ENCODE measurements at regions not wholly inside any gene's neighbourhood (a gene's known extent, or its start where the extent isn't known, plus 50 kb on each side); places are given as distances from the start of the nearest gene placed in this dataset.

GRCh38 chr21:38951095-38951730 is 145.5 kb downstream of the ETS2 start:
- no peak for DNase-seq
- no peaks in the 10 kb centered on the region for H3K79me2 ChIP-seq (ENCODE audit: low read length)
- H2AFZ ChIP-seq (ENCODE audit: low read length), result no peak overlapping the region
- H3K9me3 ChIP-seq (replicated peaks; ENCODE audit: insufficient read depth, low read length), result no peaks in the 10 kb centered on the region
- H3K27me3 ChIP-seq (replicated peaks; ENCODE audit: insufficient read depth, low read length), result peaks cover 6% of the 10 kb centered on the region; the same call in 1 of the 2 replicates
- H3K4me2 ChIP-seq (ENCODE audit: low read depth, low read length), result no peak overlapping the region
- no peak for TF ChIP-seq EZH2 (optimal IDR thresholded peaks at IDR 0.05; ENCODE audit: low read depth, low read length)
- no peak for TF ChIP-seq CTCF (IDR thresholded peaks at IDR 0.05; ENCODE audit: low read length)
- no peak for TF ChIP-seq EZH2phosphoT487 (IDR thresholded peaks at IDR 0.05; ENCODE audit: low read length)
- H3K27ac ChIP-seq (ENCODE audit: low read length), result no peak overlapping the region
- H4K20me1 ChIP-seq (ENCODE audit: insufficient read depth, low read length), result no peaks in the 10 kb centered on the region
- no peak overlapping the region for H3K4me3 ChIP-seq (ENCODE audit: low read length)
- H3K9ac ChIP-seq (ENCODE audit: low read length), result no peak overlapping the region
- no peaks in the 10 kb centered on the region for H3K36me3 ChIP-seq (replicated peaks; ENCODE audit: insufficient read depth, low read length)
- H3K4me1 ChIP-seq (ENCODE audit: low read length), result no peaks in the 10 kb centered on the region
- no peaks in the 10 kb centered on the region for H3F3A ChIP-seq (ENCODE audit: insufficient read depth, low read length)
- no peaks in the 10 kb centered on the region for H3K9me2 ChIP-seq (replicated peaks; ENCODE audit: insufficient read depth, low read length)

GRCh38 chr21:38950435-38951094 is 144.8 kb downstream of the ETS2 start:
- no peak overlapping the region for H3K9ac ChIP-seq (ENCODE audit: low read length)
- peaks cover 12% of the 10 kb centered on the region; the same call in 1 of the 2 replicates for H3K27me3 ChIP-seq (replicated peaks; ENCODE audit: insufficient read depth, low read length)
- TF ChIP-seq CTCF (IDR thresholded peaks at IDR 0.05; ENCODE audit: low read length) (no peak), EZH2phosphoT487 (IDR thresholded peaks at IDR 0.05; ENCODE audit: low read length) (no peak), EZH2 (optimal IDR thresholded peaks at IDR 0.05; ENCODE audit: low read depth, low read length) (no peak)
- no peaks in the 10 kb centered on the region for H4K20me1 ChIP-seq (ENCODE audit: insufficient read depth, low read length)
- no peak overlapping the region for H3K27ac ChIP-seq (ENCODE audit: low read length)
- no peaks in the 10 kb centered on the region for H3F3A ChIP-seq (ENCODE audit: insufficient read depth, low read length)
- no peaks in the 10 kb centered on the region for H3K9me3 ChIP-seq (replicated peaks; ENCODE audit: insufficient read depth, low read length)
- DNase-seq, result no peak
- H3K4me3 ChIP-seq (ENCODE audit: low read length), result no peak overlapping the region
- H3K9me2 ChIP-seq (replicated peaks; ENCODE audit: insufficient read depth, low read length), result no peaks in the 10 kb centered on the region
- H3K4me1 ChIP-seq (ENCODE audit: low read length), result no peaks in the 10 kb centered on the region
- H3K79me2 ChIP-seq (ENCODE audit: low read length), result no peaks in the 10 kb centered on the region
- no peaks in the 10 kb centered on the region for H3K36me3 ChIP-seq (replicated peaks; ENCODE audit: insufficient read depth, low read length)
- H3K4me2 ChIP-seq (ENCODE audit: low read depth, low read length), result no peak overlapping the region
- H2AFZ ChIP-seq (ENCODE audit: low read length), result no peak overlapping the region

GRCh38 chr21:38949070-38949380 is 143.3 kb downstream of the ETS2 start:
- no peak overlapping the region for H2AFZ ChIP-seq (ENCODE audit: low read length)
- H3F3A ChIP-seq (ENCODE audit: insufficient read depth, low read length), result no peaks in the 10 kb centered on the region
- H3K79me2 ChIP-seq (ENCODE audit: low read length), result no peaks in the 10 kb centered on the region
- TF ChIP-seq EZH2 (optimal IDR thresholded peaks at IDR 0.05; ENCODE audit: low read depth, low read length) (no peak), EZH2phosphoT487 (IDR thresholded peaks at IDR 0.05; ENCODE audit: low read length) (no peak), CTCF (IDR thresholded peaks at IDR 0.05; ENCODE audit: low read length) (no peak)
- H3K9ac ChIP-seq (ENCODE audit: low read length), result no peak overlapping the region
- no peak overlapping the region for H3K27ac ChIP-seq (ENCODE audit: low read length)
- H3K9me3 ChIP-seq (replicated peaks; ENCODE audit: insufficient read depth, low read length), result no peaks in the 10 kb centered on the region
- H3K4me1 ChIP-seq (ENCODE audit: low read length), result no peaks in the 10 kb centered on the region
- no peaks in the 10 kb centered on the region for H4K20me1 ChIP-seq (ENCODE audit: insufficient read depth, low read length)
- H3K4me3 ChIP-seq (ENCODE audit: low read length), result no peak overlapping the region
- no peaks in the 10 kb centered on the region for H3K9me2 ChIP-seq (replicated peaks; ENCODE audit: insufficient read depth, low read length)
- no peak overlapping the region for H3K4me2 ChIP-seq (ENCODE audit: low read depth, low read length)
- no peak for DNase-seq
- peaks cover 15% of the 10 kb centered on the region; the same call in 1 of the 2 replicates for H3K27me3 ChIP-seq (replicated peaks; ENCODE audit: insufficient read depth, low read length)
- no peaks in the 10 kb centered on the region for H3K36me3 ChIP-seq (replicated peaks; ENCODE audit: insufficient read depth, low read length)

Measured in MM.1S (cell line).